ENCODE measurements at regions not wholly inside any gene's neighbourhood (a gene's known extent, or its start where the extent isn't known, plus 50 kb on each side); places are given as distances from the start of the nearest gene placed in this dataset.

DNA sequence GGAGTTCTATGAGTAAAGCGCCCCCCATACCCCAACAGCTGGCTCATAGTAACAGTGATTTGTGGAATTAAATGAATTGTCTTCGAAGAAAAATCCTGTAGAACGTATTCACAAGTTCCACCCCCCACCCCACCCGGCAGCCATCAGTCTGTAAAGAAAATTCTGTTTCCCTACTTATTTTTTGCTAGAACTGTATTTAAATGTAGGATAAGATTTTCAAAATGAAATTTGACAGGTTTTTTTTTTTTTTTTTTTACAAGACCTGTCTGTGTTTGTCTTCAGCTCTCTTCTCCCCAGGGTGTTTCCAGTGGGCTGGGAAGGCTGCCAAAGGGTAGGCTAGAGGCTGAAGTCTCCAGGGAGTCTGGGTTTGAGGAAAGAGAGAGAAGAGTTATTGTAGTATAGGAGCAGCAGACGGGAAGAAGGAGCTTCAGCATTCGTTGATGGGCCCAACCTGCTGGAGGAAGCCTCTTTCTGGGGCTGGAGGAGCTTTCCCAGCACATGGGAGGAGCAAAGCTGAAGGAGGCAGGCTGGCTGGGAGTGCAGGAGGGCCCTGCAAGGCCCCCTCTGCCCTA lies 130.6 kb upstream of the SEMA6D start:
- H3K4me1 Mint-ChIP-seq: peaks cover 33% of the 10 kb centered on the region
- TF ChIP-seq MXD4 (CRISPR knock-in tag; IDR thresholded peaks at IDR 0.05; ENCODE audit: borderline replicate concordance): no peak
- TF ChIP-seq MYBL2 (CRISPR knock-in tag; IDR thresholded peaks at IDR 0.05): no peak
- no peak for TF ChIP-seq NFE2L1 (CRISPR knock-in tag; IDR thresholded peaks at IDR 0.05)
- no peak for TF ChIP-seq ZNF423 (CRISPR knock-in tag; IDR thresholded peaks at IDR 0.05)
- no peak for TF ChIP-seq NR3C1 (CRISPR knock-in tag; conservative IDR thresholded peaks at IDR 0.05; ENCODE audit: low read depth)
- TF ChIP-seq, protein P1, sequence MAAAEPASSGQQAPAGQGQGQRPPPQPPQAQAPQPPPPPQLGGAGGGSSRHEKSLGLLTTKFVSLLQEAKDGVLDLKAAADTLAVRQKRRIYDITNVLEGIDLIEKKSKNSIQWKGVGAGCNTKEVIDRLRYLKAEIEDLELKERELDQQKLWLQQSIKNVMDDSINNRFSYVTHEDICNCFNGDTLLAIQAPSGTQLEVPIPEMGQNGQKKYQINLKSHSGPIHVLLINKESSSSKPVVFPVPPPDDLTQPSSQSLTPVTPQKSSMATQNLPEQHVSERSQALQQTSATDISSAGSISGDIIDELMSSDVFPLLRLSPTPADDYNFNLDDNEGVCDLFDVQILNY (CRISPR knock-in tag; IDR thresholded peaks at IDR 0.05): no peak
- TF ChIP-seq, protein P2, sequence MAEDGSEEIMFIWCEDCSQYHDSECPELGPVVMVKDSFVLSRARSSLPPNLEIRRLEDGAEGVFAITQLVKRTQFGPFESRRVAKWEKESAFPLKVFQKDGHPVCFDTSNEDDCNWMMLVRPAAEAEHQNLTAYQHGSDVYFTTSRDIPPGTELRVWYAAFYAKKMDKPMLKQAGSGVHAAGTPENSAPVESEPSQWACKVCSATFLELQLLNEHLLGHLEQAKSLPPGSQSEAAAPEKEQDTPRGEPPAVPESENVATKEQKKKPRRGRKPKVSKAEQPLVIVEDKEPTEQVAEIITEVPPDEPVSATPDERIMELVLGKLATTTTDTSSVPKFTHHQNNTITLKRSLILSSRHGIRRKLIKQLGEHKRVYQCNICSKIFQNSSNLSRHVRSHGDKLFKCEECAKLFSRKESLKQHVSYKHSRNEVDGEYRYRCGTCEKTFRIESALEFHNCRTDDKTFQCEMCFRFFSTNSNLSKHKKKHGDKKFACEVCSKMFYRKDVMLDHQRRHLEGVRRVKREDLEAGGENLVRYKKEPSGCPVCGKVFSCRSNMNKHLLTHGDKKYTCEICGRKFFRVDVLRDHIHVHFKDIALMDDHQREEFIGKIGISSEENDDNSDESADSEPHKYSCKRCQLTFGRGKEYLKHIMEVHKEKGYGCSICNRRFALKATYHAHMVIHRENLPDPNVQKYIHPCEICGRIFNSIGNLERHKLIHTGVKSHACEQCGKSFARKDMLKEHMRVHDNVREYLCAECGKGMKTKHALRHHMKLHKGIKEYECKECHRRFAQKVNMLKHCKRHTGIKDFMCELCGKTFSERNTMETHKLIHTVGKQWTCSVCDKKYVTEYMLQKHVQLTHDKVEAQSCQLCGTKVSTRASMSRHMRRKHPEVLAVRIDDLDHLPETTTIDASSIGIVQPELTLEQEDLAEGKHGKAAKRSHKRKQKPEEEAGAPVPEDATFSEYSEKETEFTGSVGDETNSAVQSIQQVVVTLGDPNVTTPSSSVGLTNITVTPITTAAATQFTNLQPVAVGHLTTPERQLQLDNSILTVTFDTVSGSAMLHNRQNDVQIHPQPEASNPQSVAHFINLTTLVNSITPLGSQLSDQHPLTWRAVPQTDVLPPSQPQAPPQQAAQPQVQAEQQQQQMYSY (CRISPR knock-in tag; IDR thresholded peaks at IDR 0.05): no peak
- TF ChIP-seq ZBTB21 (CRISPR knock-in tag; IDR thresholded peaks at IDR 0.05; ENCODE audit: borderline replicate concordance): no peak
- TF ChIP-seq, protein P3, sequence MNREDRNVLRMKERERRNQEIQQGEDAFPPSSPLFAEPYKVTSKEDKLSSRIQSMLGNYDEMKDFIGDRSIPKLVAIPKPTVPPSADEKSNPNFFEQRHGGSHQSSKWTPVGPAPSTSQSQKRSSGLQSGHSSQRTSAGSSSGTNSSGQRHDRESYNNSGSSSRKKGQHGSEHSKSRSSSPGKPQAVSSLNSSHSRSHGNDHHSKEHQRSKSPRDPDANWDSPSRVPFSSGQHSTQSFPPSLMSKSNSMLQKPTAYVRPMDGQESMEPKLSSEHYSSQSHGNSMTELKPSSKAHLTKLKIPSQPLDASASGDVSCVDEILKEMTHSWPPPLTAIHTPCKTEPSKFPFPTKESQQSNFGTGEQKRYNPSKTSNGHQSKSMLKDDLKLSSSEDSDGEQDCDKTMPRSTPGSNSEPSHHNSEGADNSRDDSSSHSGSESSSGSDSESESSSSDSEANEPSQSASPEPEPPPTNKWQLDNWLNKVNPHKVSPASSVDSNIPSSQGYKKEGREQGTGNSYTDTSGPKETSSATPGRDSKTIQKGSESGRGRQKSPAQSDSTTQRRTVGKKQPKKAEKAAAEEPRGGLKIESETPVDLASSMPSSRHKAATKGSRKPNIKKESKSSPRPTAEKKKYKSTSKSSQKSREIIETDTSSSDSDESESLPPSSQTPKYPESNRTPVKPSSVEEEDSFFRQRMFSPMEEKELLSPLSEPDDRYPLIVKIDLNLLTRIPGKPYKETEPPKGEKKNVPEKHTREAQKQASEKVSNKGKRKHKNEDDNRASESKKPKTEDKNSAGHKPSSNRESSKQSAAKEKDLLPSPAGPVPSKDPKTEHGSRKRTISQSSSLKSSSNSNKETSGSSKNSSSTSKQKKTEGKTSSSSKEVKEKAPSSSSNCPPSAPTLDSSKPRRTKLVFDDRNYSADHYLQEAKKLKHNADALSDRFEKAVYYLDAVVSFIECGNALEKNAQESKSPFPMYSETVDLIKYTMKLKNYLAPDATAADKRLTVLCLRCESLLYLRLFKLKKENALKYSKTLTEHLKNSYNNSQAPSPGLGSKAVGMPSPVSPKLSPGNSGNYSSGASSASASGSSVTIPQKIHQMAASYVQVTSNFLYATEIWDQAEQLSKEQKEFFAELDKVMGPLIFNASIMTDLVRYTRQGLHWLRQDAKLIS (CRISPR knock-in tag; IDR thresholded peaks at IDR 0.05; ENCODE audit: borderline replicate concordance): no peak
- TF ChIP-seq ZNF396 (CRISPR knock-in tag; IDR thresholded peaks at IDR 0.05; ENCODE audit: borderline replicate concordance): no peak
- TF ChIP-seq, protein P4, sequence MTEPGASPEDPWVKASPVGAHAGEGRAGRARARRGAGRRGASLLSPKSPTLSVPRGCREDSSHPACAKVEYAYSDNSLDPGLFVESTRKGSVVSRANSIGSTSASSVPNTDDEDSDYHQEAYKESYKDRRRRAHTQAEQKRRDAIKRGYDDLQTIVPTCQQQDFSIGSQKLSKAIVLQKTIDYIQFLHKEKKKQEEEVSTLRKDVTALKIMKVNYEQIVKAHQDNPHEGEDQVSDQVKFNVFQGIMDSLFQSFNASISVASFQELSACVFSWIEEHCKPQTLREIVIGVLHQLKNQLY (CRISPR knock-in tag; IDR thresholded peaks at IDR 0.05): no peak
- no peak for TF ChIP-seq ESRRA (CRISPR knock-in tag; IDR thresholded peaks at IDR 0.05; ENCODE audit: borderline replicate concordance)
- TF ChIP-seq, protein P5, sequence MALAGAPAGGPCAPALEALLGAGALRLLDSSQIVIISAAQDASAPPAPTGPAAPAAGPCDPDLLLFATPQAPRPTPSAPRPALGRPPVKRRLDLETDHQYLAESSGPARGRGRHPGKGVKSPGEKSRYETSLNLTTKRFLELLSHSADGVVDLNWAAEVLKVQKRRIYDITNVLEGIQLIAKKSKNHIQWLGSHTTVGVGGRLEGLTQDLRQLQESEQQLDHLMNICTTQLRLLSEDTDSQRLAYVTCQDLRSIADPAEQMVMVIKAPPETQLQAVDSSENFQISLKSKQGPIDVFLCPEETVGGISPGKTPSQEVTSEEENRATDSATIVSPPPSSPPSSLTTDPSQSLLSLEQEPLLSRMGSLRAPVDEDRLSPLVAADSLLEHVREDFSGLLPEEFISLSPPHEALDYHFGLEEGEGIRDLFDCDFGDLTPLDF (CRISPR knock-in tag; IDR thresholded peaks at IDR 0.05): no peak
- TF ChIP-seq, protein P6, sequence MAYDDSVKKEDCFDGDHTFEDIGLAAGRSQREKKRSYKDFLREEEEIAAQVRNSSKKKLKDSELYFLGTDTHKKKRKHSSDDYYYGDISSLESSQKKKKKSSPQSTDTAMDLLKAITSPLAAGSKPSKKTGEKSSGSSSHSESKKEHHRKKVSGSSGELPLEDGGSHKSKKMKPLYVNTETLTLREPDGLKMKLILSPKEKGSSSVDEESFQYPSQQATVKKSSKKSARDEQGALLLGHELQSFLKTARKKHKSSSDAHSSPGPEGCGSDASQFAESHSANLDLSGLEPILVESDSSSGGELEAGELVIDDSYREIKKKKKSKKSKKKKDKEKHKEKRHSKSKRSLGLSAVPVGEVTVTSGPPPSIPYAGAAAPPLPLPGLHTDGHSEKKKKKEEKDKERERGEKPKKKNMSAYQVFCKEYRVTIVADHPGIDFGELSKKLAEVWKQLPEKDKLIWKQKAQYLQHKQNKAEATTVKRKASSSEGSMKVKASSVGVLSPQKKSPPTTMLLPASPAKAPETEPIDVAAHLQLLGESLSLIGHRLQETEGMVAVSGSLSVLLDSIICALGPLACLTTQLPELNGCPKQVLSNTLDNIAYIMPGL (CRISPR knock-in tag; IDR thresholded peaks at IDR 0.05): no peak
- TF ChIP-seq TP53 (CRISPR knock-in tag; IDR thresholded peaks at IDR 0.05): no peak
- TF ChIP-seq ZNF219 (CRISPR knock-in tag; IDR thresholded peaks at IDR 0.05; ENCODE audit: borderline replicate concordance): no peak
- no peak for TF ChIP-seq ELF4 (CRISPR knock-in tag; IDR thresholded peaks at IDR 0.05; ENCODE audit: low read depth)
- TF ChIP-seq HMGA2 (CRISPR knock-in tag; IDR thresholded peaks at IDR 0.05): no peak
- H3K4me3 Mint-ChIP-seq: no peak overlapping the region
- no peak for ATAC-seq
- H3K27me3 Mint-ChIP-seq (ENCODE audit: low read depth): no peaks in the 10 kb centered on the region
- DNase-seq (ENCODE audit: low spot score): no peak
- ChIA-PET CTCF (no interaction called here), POLR2A (interaction anchor here (0.7 kb wide), 1 partner anchor 22 kb away, joined by 4 read pairs; no protein-coding TSS in a partner anchor)
- H3K27ac Mint-ChIP-seq: no peak overlapping the region
- no peaks in the 10 kb centered on the region for H3K36me3 Mint-ChIP-seq
- H3K9me3 Mint-ChIP-seq: peaks cover 9% of the 10 kb centered on the region

Data from WTC11 (cell line).